Effector memory CD4-positive, alpha-beta T cell (primary cell): ENCODE measurements at regions not wholly inside any gene's neighbourhood (a gene's known extent, or its start where the extent isn't known, plus 50 kb on each side); places are given as distances from the start of the nearest gene placed in this dataset.
"Not testable (repeated sequence)": the region's sequence is repeated elsewhere in the genome, so short reads cannot be mapped to it uniquely, and the experiment has no call there.

Source experiments
- DNase-seq, 3 donors: peaks; one replicate each; pipeline ENCODE4 v3.0.0-alpha.2; 2020
- H3K27ac ChIP-seq: 2 replicates; pipeline ENCODE4 v1.7.0; 2013; ENCODE audit warnings: mild to moderate bottlenecking, low read length, moderate library complexity; ENCODE audit not compliant: insufficient read depth, poor library complexity, severe bottlenecking
- H3K27me3 ChIP-seq: replicated peaks from 2 replicates; pipeline ENCODE4 v1.7.0; 2013; ENCODE audit warnings: mild to moderate bottlenecking, low read length; ENCODE audit not compliant: insufficient read depth, control insufficient read depth, poor library complexity, severe bottlenecking
- H3K36me3 ChIP-seq: 2 replicates; pipeline ENCODE4 v1.7.0; 2013; ENCODE audit warnings: mild to moderate bottlenecking, low read length, moderate library complexity; ENCODE audit not compliant: control insufficient read depth, insufficient read depth
- H3K4me1 ChIP-seq: 2 replicates; pipeline ENCODE4 v1.7.0; 2013; ENCODE audit warnings: low read length, mild to moderate bottlenecking; ENCODE audit not compliant: control insufficient read depth, insufficient read depth, poor library complexity, severe bottlenecking
- H3K4me3 ChIP-seq: 2 replicates; pipeline ENCODE4 v1.7.0; 2013; ENCODE audit warnings: low read length, low read depth, mild to moderate bottlenecking; ENCODE audit not compliant: insufficient read depth, poor library complexity, severe bottlenecking
- H3K9me3 ChIP-seq: 2 replicates; pipeline ENCODE4 v1.7.0; 2013; ENCODE audit warnings: mild to moderate bottlenecking, low read length, moderate library complexity; ENCODE audit not compliant: control insufficient read depth

DNA sequence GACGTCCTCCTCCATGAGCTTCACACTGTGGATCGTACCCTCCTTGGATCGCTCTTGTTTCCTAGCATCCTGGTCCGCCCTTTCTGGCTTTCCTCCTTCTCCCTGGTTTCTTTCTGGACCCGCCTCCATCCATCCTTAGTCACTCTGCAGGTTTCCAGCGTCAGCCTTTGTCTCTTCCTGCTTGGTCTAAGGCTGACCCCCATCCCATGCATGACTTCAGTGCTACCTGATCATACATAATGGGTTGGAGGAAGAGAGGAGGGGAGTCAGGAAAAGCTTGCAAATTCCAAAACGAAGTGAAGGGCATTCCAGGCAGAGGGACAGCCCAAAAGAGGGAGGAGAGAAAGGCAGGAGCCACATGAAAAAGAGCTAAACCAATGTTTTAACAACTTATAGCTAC, 156.9 kb upstream of the NBPF12 start:
- H3K4me1 ChIP-seq, DNase-seq, H3K4me3 ChIP-seq, H3K36me3 ChIP-seq, H3K27me3 ChIP-seq, H3K27ac ChIP-seq, H3K9me3 ChIP-seq: not testable (repeated sequence)

DNA sequence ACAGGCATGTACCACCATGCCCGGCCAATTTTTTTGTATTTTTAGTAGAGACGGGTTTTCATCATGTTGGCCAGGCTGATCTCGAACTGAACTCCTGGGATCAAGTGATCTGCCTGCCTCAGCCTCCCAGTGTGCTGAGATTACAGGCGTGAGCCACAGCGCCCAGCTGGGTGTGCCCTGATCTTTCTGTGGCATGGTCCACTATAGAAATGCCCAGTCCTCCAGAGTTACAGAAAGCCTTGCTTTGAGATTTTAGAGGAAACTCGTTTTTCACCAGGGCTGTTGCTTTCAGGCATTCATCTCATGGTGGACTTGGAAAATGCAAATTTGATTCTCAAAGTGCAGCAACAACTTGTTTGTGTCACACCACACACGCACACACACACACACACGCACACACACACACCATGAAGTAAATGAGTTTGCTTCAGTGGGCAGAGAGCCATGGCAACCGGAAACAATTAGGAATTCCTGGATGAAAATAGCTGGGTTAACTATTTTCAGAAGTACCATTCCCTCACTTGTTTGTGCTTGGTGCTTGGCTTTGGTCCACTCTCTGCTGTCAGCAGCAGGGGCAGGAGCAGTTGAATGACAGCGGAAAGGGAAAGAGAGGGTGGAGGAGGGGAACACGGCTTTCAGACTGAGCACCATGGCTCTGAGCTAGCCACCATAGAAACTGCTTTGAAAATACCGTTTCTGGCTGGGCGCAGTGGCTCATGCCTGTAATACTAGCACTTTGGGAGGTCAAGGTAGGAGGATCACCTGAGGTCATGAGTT, 160.1 kb upstream of the NBPF12 start:
- not testable (repeated sequence) for DNase-seq, H3K4me3 ChIP-seq, H3K27ac ChIP-seq

GRCh38 chr1:146774988-146775387, 163.1 kb upstream of the NBPF12 start:
- H3K36me3 ChIP-seq, DNase-seq, H3K27me3 ChIP-seq, H3K4me1 ChIP-seq, H3K4me3 ChIP-seq, H3K9me3 ChIP-seq, H3K27ac ChIP-seq: not testable (repeated sequence)

More for the DNA sequence above, 160.1 kb upstream of the NBPF12 start:
- H3K9me3 ChIP-seq, H3K27me3 ChIP-seq, H3K36me3 ChIP-seq, H3K4me1 ChIP-seq: not testable (repeated sequence)

- not testable (repeated sequence) for H3K36me3 ChIP-seq, H3K4me3 ChIP-seq, DNase-seq, H3K27me3 ChIP-seq, H3K4me1 ChIP-seq, H3K27ac ChIP-seq, H3K9me3 ChIP-seq
Observed at GRCh38 chr1:146774271-146774670, 163.9 kb upstream of the NBPF12 start.

GRCh38 chr1:146771409-146771808, 166.7 kb upstream of the NBPF12 start:
- not testable (repeated sequence) for H3K27ac ChIP-seq, H3K4me3 ChIP-seq, H3K27me3 ChIP-seq, DNase-seq, H3K36me3 ChIP-seq, H3K4me1 ChIP-seq, H3K9me3 ChIP-seq

GRCh38 chr1:146770998-146771397, 167.1 kb upstream of the NBPF12 start:
- not testable (repeated sequence) for DNase-seq, H3K36me3 ChIP-seq, H3K4me1 ChIP-seq, H3K4me3 ChIP-seq, H3K9me3 ChIP-seq, H3K27me3 ChIP-seq, H3K27ac ChIP-seq

- H3K27me3 ChIP-seq, H3K4me1 ChIP-seq, H3K9me3 ChIP-seq, DNase-seq, H3K36me3 ChIP-seq, H3K4me3 ChIP-seq, H3K27ac ChIP-seq: not testable (repeated sequence)
Observed at GRCh38 chr1:146763234-146763633, 174.9 kb upstream of the NBPF12 start.

DNA sequence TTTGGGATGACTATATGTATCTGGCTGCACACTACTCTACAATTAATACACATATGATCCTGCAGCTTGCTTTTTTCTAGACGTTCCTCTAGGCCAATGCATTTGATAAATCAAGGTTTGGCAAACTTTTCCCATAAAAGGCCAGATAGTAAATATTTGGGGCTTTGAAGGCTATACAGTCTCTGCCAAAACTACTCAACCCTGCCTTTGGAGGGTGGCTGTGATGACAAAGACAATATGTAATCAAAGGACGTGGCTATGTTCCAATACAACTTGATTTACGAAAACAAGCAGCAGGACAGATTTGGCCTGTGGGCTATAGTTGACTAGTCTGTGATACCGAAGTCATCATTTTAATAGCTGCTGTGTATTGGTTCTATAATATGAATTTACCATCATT, 181.3 kb upstream of the NBPF12 start:
- not testable (repeated sequence) for DNase-seq, H3K4me3 ChIP-seq, H3K4me1 ChIP-seq, H3K27me3 ChIP-seq, H3K9me3 ChIP-seq, H3K27ac ChIP-seq, H3K36me3 ChIP-seq

DNA sequence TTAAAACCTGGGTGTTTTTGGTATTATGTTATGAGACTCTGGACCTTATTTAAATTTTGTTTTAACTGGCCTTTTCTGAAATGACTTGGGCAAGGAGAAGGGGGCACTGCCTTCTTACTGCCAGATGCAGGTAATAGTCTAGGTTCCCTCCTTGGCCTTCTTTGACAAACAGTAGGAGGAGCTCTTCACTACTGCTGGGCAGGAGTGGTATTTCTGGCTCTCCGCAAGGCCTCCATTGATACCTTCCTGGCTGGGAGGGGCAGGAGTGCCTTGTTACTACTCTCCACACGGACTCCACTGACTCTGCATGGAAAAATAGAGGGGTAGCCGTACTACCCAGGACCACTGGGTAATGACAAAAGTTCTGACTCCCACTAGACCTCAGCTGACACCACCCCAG, 189.4 kb upstream of the NBPF12 start:
- H3K36me3 ChIP-seq, H3K27ac ChIP-seq, DNase-seq, H3K9me3 ChIP-seq, H3K27me3 ChIP-seq, H3K4me1 ChIP-seq, H3K4me3 ChIP-seq: not testable (repeated sequence)

GRCh38 chr1:146731981-146732680, 206.0 kb upstream of the NBPF12 start:
- H3K4me1 ChIP-seq, H3K36me3 ChIP-seq, H3K4me3 ChIP-seq, DNase-seq, H3K9me3 ChIP-seq, H3K27ac ChIP-seq, H3K27me3 ChIP-seq: not testable (repeated sequence)
